Tibial artery (tissue), 4 donors: ENCODE measurements at regions not wholly inside any gene's neighbourhood (a gene's known extent, or its start where the extent isn't known, plus 50 kb on each side); places are given as distances from the start of the nearest gene placed in this dataset.

ENCODE experiments used
- DNase-seq, 2 donors: peaks; one replicate each; pipeline ENCODE4 v3.0.0-alpha.2; 2019
- H3K27ac ChIP-seq, 2 donors: fragments of 200-600 bp; sonication (generic) in 1 of 2; 1 replicate in 1 of 2; 2 replicates in 1 of 2; pipeline ENCODE4 v1.5.1; 2018 to 2019; ENCODE audit warnings: mild to moderate bottlenecking in 1 of 2
- H3K27me3 ChIP-seq, 2 donors: fragments of 200-600 bp; sonication (generic) in 1 of 2; one replicate each; pipeline versions ENCODE4 v1.5.1 to v1.6.0; 2016 to 2019
- H3K36me3 ChIP-seq, 3 donors: fragments of 200-600 bp; sonication (generic) in 2 of 3; one replicate each; pipeline ENCODE4 v1.5.1; 2016 to 2019; ENCODE audit warnings: mild to moderate bottlenecking in 2 of 3
- H3K4me1 ChIP-seq, 4 donors: fragments of 200-600 bp; sonication (generic) in 2 of 4; 1 replicate in 3 of 4; 2 replicates in 1 of 4; pipeline ENCODE4 v1.5.1; 2016 to 2019
- H3K4me3 ChIP-seq, 2 donors: fragments of 200-600 bp; sonication (generic) in 1 of 2; 1 replicate in 1 of 2; 2 replicates in 1 of 2; pipeline ENCODE4 v1.5.1; 2018 to 2019; ENCODE audit warnings: mild to moderate bottlenecking in 2 of 2
- H3K9me3 ChIP-seq, 3 donors: fragments of 200-600 bp; sonication (generic) in 1 of 3; one replicate each; pipeline ENCODE4 v1.5.1; 2016 to 2019
- intact Hi-C: fragments of 100-400 bp; cut with DNase I; formaldehyde crosslinking; loops from one replicate; pipeline ENCODE4 v1.15.0; 2023; ENCODE audit warnings: low total_unique reads
- TF ChIP-seq, protein P1 (sequence below), 2 experiments: fragments of 200-600 bp in 1 of 2; fragments of 450-650 bp in 1 of 2; IDR thresholded peaks; one replicate each; pipeline ENCODE4 v1.5.1; 2017 to 2019; ENCODE audit warnings: antibody characterized with exemption in 2 of 2, mild to moderate bottlenecking in 1 of 2, moderate library complexity in 1 of 2

DNA sequence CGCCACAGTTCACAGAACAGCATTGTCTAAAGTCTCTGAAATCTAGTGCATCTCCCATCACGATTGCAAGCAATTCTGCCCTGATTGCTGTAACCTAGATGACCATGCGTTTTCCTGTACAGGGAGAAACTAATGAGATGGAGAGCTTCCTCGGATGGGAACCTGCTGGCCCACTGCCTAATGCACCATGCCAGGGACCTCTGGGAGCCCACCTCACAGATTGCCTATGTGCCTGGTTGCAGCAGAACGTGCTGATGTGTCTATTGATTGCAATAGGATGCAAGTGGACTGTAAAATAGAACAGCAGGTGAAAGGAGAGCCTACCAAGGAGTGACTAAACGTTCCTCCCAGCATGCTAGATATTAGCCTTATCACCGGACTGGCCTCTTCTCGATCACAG is 141.0 kb upstream of the RAB12 start:
- H3K4me1 ChIP-seq = peaks cover 0 to 6% (median 0%) of the 10 kb centered on the region in 4 donors
- intact Hi-C loops = no loop called here
- DNase-seq = no peak
- no peak overlapping the region for H3K27ac ChIP-seq
- no peaks in the 10 kb centered on the region for H3K27me3 ChIP-seq
- no peak overlapping the region for H3K4me3 ChIP-seq
- TF ChIP-seq, protein P1, sequence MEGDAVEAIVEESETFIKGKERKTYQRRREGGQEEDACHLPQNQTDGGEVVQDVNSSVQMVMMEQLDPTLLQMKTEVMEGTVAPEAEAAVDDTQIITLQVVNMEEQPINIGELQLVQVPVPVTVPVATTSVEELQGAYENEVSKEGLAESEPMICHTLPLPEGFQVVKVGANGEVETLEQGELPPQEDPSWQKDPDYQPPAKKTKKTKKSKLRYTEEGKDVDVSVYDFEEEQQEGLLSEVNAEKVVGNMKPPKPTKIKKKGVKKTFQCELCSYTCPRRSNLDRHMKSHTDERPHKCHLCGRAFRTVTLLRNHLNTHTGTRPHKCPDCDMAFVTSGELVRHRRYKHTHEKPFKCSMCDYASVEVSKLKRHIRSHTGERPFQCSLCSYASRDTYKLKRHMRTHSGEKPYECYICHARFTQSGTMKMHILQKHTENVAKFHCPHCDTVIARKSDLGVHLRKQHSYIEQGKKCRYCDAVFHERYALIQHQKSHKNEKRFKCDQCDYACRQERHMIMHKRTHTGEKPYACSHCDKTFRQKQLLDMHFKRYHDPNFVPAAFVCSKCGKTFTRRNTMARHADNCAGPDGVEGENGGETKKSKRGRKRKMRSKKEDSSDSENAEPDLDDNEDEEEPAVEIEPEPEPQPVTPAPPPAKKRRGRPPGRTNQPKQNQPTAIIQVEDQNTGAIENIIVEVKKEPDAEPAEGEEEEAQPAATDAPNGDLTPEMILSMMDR (IDR thresholded peaks at IDR 0.05) = no peak
- no peaks in the 10 kb centered on the region for H3K9me3 ChIP-seq
- no peaks in the 10 kb centered on the region for H3K36me3 ChIP-seq

DNA sequence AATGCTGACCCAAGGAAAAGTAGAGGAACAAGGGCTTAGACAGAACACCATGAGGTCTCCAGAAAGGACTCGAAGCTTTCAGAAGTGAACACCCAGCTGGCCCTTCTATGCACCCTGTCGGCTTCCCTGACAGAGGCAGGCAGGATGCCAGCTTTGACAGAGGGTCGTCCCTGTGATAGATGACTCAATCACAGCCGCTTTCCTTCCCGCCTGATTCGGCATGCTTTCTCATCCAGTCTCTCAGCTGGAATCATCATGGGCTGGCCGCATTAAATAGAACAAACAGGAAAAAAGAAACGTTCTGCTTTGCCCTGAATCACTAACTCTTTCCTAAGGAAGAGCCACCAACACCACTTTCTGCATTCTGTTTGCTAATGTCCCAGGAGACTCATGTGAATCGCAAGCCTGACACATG is 140.3 kb upstream of the RAB12 start:
- intact Hi-C loops = no loop called here
- Histone ChIP-seq H3K4me3 (no peak overlapping the region), H3K27ac (no peak overlapping the region), H3K36me3 (no peaks in the 10 kb centered on the region), H3K9me3 (no peaks in the 10 kb centered on the region), H3K4me1 (peaks cover 0 to 6% (median 0%) of the 10 kb centered on the region in 4 donors), H3K27me3 (no peaks in the 10 kb centered on the region)
- TF ChIP-seq, protein P1 (IDR thresholded peaks at IDR 0.05) = no peak
- DNase-seq = no peak

GRCh38 chr18:8469544-8470130 is 139.6 kb upstream of the RAB12 start:
- Histone ChIP-seq H3K36me3 (no peaks in the 10 kb centered on the region), H3K27ac (no peak overlapping the region), H3K9me3 (no peaks in the 10 kb centered on the region), H3K4me3 (no peak overlapping the region), H3K27me3 (no peaks in the 10 kb centered on the region), H3K4me1 (peaks cover 0 to 6% (median 0%) of the 10 kb centered on the region in 4 donors)
- no peak for DNase-seq
- TF ChIP-seq, protein P1 (IDR thresholded peaks at IDR 0.05) = no peak
- intact Hi-C loops = no loop called here

DNA sequence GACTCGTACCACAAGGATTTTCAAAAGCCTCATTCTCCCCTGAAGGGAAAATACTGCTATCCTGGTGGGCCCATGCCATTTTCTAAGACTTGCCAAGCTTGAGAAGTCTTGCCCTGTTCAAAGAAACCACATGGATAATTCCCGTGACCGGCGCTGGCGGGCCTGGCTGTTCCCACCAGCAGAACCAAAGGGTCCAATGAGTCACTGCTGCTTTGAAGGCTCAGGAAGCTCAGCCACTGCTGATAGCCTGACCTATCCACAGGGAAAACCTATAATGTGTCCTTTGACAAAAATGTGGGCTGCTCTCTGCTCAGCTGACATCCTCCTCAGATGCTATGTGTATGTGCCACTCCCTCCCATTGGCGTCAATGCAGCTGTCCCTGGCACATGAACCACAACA is 137.9 kb upstream of the RAB12 start:
- no peak overlapping the region for H3K27ac ChIP-seq
- no peak overlapping the region for H3K4me3 ChIP-seq
- DNase-seq = no peak
- intact Hi-C loops = no loop called here
- TF ChIP-seq, protein P1 (IDR thresholded peaks at IDR 0.05) = no peak
- no peaks in the 10 kb centered on the region for H3K36me3 ChIP-seq
- no peaks in the 10 kb centered on the region for H3K9me3 ChIP-seq
- peaks cover 0 to 6% (median 0%) of the 10 kb centered on the region in 4 donors for H3K4me1 ChIP-seq
- no peaks in the 10 kb centered on the region for H3K27me3 ChIP-seq

- TF ChIP-seq, protein P1 (IDR thresholded peaks at IDR 0.05) = no peak
- Histone ChIP-seq H3K36me3 (no peaks in the 10 kb centered on the region), H3K4me3 (no peak overlapping the region), H3K9me3 (no peaks in the 10 kb centered on the region), H3K27me3 (peaks cover 0 to 11% of the 10 kb centered on the region in 2 donors), H3K27ac (no peak overlapping the region), H3K4me1 (no peaks in the 10 kb centered on the region)
- intact Hi-C loops = no loop called here
- no peak for DNase-seq
Measured at GRCh38 chr18:8474661-8475060, 134.6 kb upstream of the RAB12 start.

- peaks cover 0 to 11% of the 10 kb centered on the region in 2 donors for H3K27me3 ChIP-seq
- no peak overlapping the region for H3K4me3 ChIP-seq
- intact Hi-C loops = no loop called here
- TF ChIP-seq, protein P1 (IDR thresholded peaks at IDR 0.05) = no peak
- no peaks in the 10 kb centered on the region for H3K36me3 ChIP-seq
- no peaks in the 10 kb centered on the region for H3K4me1 ChIP-seq
- no peak for DNase-seq
- H3K27ac ChIP-seq = no peak overlapping the region
- H3K9me3 ChIP-seq = no peaks in the 10 kb centered on the region
Measured at GRCh38 chr18:8477615-8478014, 131.6 kb upstream of the RAB12 start.
